ENCODE measurements at regions not wholly inside any gene's neighbourhood (a gene's known extent, or its start where the extent isn't known, plus 50 kb on each side); places are given as distances from the start of the nearest gene placed in this dataset.

- TF ChIP-seq CTCF (IDR thresholded peaks at IDR 0.05) (no peak), EP300 (IDR thresholded peaks at IDR 0.05; ENCODE audit: low read depth) (no peak)
Observed at GRCh38 chr4:19829101-19829500, 422.6 kb upstream of the SLIT2 start.

Measured in transverse colon (tissue), 3 donors.